OCI-M1 (cell line): ENCODE measurements at regions not wholly inside any gene's neighbourhood (a gene's known extent, or its start where the extent isn't known, plus 50 kb on each side); places are given as distances from the start of the nearest gene placed in this dataset.
"Not testable (repeated sequence)": the region's sequence is repeated elsewhere in the genome, so short reads cannot be mapped to it uniquely, and the experiment has no call there.

Experiments
- DNase-seq: peaks from one replicate; lab custom pipeline; 2025; lab: John Stamatoyannopoulos, UW

DNA sequence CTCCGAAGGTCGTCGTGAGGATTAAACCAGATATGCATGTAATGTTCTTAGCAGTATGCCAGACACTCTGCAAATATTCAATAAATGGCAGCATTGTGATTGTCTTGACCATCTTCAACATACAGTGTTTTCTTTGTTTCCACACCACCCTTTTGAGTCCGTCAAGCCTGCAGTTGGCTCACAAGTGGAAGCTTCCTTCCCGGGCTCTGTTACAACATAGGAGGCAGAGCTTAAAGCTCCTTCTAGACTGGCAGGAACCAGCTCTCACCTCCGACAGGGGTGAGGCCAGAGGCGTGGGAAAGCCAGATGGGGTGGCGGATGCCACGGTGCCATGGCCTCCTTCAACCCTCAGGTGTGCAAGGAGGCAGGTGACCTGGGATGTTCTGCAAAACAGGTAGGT, 138.3 kb downstream of the FOXL1 start:
- DNase-seq: no peak

DNA sequence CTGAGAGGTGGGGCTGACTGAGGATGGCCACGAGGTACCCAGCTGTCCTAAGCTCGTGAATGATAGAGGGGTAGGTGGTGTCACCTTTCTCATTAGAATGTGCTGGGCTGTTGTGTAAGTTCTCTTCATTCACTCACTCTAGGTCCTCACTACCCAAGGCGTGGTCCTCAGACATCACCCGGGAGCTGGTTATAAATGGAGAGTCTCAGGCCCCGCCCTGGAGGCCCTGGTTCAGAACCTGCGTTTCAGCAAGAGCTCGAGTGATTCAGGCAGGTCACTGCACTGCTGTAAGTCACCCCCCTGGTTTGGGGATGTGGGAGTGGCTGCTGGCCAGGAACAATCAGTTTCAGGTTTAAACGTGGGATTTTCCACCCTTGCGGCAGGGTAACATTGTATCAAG, 139.8 kb downstream of the FOXL1 start:
- no peak for DNase-seq

DNA sequence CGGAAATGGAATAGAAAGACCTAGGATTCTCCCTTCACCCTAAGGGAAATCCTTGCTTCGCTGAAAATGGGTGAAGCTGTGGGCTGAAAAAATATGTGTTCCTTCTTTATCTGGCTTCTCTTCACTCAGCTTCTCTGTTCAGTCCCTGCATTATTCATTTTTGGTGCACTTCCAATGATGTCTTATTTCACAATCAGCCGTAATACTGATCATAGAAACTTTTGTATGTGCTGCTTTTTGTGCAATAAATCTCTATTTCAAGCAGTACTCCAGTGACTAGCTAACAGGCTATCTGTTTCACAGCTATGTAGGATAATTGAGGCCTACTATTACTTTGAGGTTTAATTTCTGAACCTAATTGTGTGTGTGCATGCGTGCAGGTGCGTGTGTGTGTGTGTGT, 144.6 kb downstream of the FOXL1 start:
- DNase-seq: no peak

DNA sequence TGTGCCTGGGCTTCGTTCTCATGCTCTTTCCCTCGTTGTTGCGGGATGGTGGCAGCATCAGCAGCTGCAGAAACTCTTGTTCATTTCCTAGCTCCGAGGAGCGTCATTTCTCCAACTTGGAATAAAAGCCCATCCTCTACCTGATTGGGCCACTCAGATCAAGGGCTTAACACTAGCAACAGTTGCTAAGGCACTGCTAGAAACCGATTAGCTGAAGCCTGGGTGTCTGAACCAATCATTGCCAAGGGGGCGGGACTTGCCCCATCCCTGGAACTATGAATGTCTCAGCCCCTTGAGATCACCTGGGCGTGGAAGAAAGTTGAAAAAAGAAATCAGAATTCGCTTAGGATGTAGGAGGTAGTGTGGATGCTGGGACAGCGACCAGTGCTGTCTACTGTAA, 145.3 kb downstream of the FOXL1 start:
- DNase-seq: no peak

DNA sequence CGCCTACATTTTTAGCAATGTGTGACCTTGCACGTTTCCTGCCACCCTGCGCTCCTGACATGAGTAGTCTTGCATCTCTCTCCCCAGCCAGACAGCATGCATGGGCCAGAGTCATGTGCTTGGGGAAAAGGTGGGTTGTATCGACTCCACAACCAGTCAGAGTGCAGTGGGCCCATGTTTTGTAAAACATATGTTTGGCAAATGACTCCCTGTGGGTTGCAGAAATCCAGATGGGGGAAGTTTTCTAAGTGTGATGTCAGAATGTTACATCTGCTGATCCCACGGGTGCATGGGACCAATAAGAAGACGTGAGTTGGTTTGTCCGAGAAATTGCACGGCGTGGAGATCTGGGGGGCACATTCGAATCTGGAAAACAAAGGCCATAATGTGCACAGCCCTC, 147.1 kb downstream of the FOXL1 start:
- DNase-seq: no peak

DNA sequence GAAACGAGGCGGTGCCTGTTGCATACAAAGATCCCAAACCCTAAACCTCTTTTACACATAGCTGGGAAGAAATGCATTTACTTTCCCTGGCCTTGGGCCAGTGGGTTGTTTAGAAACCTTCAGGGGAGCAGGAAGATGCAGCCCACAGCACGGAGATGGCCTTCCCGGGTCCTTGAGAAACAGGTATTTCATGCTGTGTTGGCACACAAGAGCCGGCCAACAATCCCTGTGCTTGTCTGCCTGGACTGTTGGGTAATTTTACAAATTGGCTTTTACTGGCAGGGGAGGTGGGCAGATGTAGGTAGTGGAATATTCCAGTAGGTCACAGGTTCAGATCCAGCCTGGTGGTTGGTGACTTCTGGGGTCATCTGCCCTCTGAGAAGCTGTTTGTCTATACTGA, 148.0 kb downstream of the FOXL1 start:
- no peak for DNase-seq

DNA sequence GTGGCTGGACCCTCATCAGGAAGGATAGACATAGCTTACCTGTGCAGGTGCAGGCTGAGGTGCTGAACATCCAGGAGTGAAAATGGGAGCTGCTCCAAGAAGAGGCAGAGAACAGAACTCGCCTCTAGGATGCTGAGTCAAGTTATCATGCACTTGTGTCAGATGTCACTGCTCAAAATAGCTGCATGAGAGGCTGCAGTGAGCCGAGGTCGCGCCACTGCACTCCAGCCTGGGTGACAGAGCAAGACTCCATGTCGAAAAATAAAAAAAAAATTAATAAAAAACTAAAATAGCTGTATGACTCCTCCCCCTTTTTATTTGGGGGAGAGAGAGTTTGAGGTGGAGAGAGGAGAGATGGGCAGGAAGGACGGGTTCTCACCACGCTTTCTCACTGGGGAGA, 148.8 kb downstream of the FOXL1 start:
- no peak for DNase-seq

DNA sequence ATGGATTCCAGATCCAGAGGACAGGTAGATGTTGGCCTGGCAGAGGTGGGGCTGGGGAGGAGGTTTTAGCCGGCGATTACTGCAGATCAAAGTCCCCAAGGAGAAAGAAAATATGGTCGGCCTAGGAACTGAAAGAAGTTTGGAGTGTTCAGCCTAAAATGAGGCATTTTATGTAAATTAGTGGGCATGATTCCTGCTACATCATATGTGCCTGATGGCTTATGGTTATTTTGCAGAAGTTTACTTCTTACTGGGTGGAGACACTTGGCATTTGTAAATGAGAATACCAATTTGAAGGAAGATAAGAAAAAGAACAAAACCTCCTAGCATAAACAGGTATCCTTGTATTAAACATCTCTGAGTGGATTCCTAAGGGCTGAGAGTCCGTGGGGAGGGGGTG, 149.3 kb downstream of the FOXL1 start:
- DNase-seq: no peak

DNA sequence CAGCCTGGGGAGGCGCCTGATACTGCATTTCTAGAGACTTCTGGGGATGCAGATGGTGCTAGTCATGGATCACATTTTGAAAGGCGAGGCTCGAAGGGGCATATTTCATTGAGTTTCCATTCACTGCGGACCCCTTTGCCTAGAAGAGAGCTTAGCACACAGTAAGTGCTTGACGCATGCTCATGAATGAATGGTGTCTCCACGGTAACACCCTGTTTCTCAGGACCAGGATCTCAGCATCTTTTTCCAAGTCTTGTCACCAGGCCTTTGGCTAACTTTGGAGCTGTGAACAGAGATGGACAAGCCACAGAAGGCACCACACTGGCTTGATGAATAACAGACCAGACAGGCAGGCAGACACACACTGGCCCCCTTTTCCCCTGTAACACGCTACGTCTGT, 151.3 kb downstream of the FOXL1 start:
- DNase-seq: no peak

DNA sequence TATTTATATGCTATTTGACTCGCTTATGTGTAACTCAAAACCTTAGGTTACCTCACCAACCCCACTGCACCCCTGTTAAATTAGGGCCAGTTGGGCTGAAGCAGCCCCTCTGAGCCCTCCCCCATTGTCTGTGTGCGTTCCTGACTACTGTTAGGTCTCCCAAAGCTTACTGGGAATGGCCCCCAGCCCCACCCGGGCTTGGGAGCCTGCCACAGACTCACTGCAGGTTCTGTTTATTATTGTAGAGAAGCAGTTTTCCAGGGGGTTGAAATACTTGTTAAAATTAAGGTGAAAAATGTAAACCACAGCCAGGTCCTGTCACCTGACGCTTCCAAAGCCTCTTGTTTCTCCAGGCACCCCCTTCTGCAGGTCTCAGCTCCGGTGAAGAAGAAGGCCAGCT, 151.7 kb downstream of the FOXL1 start:
- no peak for DNase-seq

DNA sequence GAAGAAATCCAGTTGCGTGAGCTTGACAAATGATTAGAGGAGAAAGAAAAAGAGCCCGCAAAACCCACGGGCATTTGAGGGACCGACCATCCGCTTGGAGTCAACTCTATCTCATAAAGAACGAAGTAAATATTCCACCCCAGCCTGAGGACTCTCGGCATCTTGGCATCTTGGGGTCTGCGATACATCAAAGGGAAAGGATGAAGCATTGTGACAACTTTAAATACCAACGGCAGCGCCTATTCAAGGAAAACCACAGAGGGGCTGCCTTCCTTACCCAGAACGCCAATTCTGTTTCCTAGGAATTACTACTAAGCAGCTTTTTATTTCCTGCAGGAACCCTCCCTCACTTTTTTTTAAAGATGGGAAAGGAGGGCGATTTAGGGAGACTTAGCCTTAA, 152.2 kb downstream of the FOXL1 start:
- no peak for DNase-seq

DNA sequence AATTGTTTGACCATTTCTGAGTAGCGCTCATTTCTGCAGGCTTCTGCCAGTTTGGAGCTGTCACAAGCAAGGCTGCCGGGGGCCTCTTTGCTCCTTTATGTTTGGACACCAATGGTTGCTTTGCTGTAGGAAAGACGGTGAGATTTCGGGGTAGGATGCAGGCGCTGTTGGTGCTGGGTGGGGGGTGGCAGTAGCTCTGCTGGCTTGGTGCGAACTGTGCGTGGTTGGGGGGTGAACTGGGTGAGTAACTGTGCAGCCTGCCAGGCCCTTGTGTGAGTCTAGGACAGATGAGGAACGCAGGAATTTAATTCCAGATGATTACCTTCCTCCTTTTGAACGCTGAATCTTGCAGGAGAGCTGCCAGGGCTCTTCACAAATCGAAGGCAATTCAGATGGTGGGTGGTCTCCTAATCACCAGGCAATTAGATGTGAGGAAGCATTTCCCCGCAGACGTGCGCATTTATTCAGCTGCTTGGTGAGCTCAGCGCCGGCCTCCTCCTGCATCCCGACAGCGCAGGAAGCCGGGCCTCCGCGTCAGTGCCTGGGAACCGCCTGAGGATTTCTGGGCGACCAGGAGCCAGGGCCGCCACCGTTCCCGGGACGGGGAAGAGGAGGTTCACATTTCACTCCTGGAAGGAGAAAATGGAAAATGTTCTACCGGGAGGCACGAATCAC, 154.4 kb downstream of the FOXL1 start:
- no peak for DNase-seq

DNA sequence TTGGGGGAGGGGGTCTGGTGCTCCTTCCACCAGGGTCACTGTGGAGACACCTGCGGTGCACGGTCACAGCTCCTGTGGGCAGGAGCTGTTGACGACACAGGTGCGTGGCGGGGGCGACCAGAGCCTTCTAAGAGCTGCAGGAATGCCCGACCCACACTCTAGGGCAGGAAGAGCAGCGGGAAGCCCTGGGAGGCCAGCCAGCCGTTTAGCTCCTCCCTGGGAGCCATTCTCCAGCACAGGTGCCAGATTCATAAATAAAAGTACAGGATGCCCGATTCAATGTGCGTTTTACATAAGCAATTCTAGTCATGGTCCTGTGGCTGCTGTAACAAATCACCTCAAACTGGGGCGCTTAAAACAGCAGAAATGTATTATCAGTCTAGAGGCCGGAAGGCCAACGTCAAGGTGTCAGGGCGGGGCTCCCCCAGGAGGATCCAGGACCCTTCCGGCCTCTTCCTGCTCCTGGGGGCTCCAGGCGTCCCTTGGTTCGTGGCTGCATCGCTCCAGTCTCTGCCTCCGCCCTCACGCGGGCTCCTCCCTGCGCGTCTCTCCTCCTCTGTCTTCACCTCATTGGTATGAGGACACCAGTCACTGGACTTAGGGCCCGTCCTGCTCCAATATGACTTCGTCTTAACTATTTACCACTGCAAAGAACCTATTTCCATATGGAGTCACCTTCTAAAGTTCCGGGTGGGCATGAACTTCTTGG, 155.4 kb downstream of the FOXL1 start:
- DNase-seq: no peak

DNA sequence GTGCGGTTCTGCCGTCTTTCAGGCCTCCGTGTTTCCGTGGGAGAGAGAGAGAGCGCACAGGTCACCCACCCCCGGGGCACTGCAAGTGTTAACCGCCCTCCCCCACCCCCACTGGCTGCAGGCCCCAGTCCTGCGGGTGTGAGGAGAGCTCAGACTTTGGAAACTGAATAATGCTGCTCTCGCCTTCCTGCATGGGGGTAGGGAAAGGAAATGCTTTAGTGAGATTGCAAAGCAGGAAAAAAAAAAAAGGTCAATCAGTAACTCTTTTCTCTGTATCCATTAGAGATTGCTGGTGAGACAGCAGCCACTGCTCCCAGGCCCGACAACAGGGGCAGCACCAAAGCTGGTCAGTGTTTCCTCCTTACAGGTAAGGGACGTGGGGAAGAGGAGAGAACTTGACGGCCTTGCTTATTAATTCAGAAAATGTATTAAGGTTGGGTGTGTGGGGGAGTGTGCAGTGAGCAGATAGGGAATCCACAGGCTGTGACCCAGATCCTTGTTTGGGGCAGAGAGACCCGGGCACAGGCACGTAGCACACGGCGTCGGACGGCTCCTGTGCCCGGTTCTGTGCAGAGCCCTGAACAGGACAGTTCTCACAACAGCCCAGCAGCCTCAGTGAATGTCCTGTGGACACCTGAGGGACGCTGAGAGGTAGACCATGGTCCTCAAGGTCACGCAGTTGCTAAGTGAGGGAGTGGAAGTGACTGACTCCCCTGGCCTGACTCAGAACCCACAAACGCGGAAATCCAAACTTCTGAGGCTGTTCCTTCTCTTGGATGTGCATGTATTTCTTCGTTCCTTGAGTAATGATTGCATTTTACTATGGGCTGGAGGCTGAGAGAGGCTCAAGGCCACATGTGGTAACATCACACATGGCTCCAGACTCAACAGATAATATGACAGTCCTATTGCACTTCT, 156.5 kb downstream of the FOXL1 start:
- no peak for DNase-seq

DNA sequence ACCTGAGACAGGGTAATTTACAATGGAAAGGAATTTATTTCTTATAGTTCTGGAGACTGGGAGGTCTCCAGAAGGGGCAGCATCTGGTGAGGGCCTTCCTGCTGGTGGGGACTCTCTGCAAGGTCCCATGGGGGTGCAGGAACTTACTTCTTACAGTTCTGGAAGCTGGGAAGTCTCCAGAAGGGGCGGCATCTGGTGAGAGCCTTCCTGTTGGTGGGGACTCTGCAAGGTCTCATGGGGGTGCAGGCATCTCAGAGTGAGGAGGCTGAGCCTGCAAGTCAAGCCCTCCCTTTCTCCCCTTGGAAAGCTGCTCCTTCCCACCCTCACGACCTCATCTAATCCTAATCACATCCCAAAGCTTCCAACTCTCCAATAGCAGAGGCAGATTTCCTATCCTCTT, 157.4 kb downstream of the FOXL1 start:
- no peak for DNase-seq

DNA sequence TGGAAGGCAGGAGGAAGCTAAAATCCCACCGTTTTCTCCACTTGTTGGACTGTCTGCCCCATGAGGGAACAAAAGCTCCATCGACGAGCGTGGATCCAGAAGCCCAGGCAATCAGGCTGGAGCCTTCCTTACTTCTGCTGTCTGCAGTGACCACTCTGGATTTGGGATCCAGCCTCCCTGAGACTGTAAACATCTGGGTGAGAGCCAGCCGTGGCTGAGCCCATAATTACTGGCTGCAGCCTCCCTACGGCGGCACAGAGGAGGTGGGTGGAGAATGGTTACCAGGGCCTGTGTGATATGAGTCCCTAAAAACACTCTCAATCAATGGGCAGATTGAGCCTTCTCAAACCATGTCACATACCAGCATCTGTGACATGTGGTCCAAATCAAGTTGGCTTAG, 158.2 kb downstream of the FOXL1 start:
- DNase-seq: no peak

DNA sequence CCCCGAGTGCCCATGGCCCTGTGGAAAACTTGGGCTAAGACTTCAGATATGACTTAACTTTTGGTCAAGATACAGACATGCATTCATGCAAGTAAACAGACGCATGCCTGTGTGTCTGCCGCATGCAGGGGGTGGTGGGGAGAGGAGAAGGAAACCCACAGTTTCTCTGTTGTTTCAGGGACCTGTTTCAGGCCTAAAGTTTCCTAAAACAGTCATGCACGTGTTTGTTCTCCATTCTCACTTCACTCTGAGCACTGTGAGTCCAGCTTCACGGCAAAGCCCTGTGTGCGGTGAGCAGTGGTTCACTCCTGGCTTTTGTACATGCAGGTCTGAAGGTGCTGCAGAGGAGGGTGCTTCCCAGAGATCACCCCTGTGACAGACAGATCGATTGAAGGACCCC, 158.7 kb downstream of the FOXL1 start:
- no peak for DNase-seq

DNA sequence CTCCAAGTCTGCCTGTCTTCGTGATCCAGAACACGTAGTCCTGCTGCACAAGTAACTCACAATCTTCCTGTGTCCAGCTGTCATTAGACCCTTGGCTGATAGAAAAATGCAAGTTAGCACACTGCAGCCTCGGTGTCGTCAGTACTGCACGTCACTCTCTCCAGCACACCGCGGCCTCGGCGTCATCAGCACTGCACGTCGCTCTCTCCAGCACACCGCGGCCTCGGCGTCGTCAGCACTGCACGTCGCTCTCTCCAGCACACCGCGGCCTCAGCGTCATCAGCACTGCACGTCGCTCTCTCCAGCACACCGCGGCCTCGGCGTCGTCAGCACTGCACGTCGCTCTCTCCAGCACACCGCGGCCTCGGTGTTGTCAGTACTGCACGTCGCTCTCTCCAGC, 160.0 kb downstream of the FOXL1 start:
- DNase-seq: not testable (repeated sequence)

DNA sequence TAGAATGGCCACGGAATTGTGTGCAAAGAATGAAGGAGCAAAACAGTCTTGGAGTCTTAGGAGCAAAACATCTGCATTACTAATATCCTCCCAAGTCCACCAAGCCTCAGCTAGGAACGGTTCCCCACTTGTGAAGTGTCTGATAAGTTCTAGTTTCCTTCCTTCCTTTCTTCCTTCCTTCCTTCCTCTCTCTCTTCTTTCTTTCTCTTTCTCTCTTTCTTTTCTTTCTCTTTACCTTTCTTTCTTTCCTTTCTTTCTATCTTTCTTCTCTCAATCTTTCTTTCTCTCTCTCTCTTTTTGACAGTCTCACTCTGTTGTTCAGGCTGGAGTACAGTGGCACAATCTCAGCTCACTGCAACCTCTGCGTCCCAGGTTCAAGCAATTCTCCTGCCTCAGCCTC, 160.8 kb downstream of the FOXL1 start:
- no peak for DNase-seq

DNA sequence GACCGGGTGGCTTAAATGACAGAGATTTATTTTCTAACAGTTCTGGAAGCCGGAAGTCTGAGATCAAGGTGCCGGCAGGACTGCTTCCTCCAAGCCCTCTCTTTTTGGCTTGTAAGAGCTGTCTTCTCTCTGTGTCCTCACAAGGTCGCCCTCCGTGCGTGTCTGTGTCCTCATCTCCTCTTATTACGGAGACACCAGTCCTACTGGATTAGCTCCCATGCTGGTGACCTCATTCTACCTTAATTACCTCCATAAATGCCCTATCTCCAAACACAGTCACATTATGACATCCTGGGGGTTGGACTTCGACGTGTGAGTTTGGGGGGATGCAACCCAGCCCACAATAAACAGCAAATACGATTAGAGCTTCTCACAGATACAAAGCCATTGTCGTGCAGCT, 161.5 kb downstream of the FOXL1 start:
- no peak for DNase-seq

DNA sequence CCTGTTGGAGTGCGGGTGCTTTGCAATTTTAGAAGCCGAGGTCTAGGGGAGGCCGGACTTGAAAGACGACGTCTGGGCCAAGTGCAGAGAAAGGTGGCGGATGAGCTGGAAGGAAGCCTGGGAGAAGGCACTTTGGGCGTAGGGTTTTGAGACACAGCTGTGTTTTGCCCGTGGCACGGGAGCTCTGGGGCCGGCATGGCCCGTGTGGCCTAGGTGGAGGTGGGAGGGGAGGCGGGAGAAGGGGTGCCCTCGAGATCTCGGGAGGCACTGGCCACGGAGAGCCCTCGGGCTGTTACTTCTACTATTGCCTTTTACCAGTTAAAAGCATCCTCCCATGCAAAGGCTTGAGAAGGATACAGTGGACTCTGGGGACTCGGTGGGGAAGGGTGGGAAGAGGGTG, 161.9 kb downstream of the FOXL1 start:
- DNase-seq: no peak

DNA sequence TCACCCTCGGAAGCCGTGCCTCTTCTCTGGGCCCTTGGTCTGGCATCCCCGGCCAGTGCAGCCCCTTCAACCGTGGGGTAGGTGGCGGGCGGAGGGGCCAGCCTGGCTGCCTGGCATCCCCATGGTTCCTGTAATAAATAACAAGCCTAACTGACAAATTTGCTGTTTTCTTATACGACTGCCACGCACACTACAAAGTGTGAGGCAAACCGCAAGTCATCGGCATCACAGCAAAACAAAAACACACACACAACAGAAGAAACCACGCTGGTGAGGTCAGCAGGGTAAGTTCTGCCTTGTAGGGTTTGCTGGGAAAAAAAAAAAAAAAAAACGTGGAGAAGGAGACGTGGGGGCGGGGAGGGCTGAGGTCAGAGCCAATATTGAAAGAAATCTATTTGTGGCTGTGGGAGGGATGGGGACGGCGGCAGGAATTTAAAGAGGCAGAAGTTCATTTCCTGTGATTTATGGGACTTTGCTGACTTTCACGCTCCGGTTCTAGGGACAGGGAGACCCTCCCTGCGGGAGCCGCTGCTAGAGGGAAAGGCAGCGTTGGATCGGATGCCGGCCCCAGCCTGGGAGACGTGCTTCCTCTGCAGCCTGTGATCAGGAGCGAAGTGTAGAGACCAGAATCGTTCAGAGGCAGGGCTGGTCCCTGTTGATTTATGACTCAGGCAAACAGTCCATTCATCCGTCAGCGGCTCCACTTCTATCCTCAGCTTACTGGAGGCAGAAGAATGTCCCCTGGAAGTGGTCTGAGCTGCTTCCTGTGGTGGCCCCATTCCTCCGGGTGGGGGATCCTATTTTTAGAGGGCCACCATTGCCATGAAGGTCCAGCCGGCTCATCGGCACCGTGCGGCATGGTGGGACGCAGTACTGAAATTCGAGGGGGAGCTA, 162.8 kb downstream of the FOXL1 start:
- peak; percentile 2 for DNase-seq
